ENCODE measurements at regions not wholly inside any gene's neighbourhood (a gene's known extent, or its start where the extent isn't known, plus 50 kb on each side); places are given as distances from the start of the nearest gene placed in this dataset.
"Not testable (repeated sequence)": the region's sequence is repeated elsewhere in the genome, so short reads cannot be mapped to it uniquely, and the experiment has no call there.

DNA sequence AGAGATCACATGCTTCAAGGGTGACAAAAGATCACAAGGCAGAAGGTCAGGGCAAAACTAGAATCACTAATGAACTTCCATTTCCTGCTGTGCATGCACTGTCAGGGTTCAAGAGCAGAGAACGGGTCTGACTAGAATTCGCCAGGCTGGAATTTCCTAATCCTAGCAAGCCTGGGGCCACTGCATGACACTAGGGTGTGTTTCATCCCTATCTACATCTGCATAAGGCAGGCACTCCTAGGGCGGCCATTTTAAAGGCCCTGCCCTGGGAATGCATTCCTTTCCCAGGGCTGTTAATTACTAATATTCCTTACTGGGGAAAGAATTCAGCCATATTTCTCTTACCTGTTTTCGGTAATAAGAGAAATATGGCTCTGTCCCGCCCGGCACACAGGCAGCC is 734.1 kb downstream of the TFAP2A start:
- H3K27me3 ChIP-seq (replicated peaks; ENCODE audit: control insufficient read depth, insufficient read depth, low read length, poor library complexity, severe bottlenecking); H3K4me1 ChIP-seq (ENCODE audit: control insufficient read depth, insufficient read depth, low read length, poor library complexity, severe bottlenecking); H3K27ac ChIP-seq (ENCODE audit: insufficient read depth, low read length, poor library complexity, severe bottlenecking); H3K36me3 ChIP-seq (ENCODE audit: control insufficient read depth, insufficient read depth, low read length); H3K4me3 ChIP-seq (ENCODE audit: insufficient read depth, low read depth, low read length, poor library complexity, severe bottlenecking); DNase-seq; H3K9me3 ChIP-seq (ENCODE audit: control insufficient read depth, low read length): not testable (repeated sequence)

DNA sequence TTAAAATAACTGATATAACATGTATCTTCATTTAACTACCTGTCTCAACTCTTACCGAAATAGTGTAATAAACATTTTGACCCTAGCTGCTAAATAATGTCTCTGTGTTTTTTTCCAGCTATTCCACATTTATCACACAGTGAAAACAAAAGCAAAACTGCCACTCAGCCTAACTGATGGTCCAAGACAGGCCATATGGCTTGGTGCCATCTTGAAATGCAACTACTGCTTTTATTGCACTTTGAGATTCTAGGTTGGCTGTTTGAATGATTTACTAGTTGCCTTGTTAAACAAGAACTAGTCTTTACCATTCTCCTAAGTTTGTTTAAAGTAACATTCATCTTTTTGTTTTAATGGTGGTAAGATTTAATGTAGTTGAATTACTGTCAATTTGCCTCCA is 739.8 kb downstream of the TFAP2A start:
- no peak for DNase-seq
- Histone ChIP-seq H3K27me3 (replicated peaks; ENCODE audit: control insufficient read depth, insufficient read depth, low read length, poor library complexity, severe bottlenecking) (no peaks in the 10 kb centered on the region), H3K9me3 (ENCODE audit: control insufficient read depth, low read length) (no peaks in the 10 kb centered on the region), H3K4me1 (ENCODE audit: control insufficient read depth, insufficient read depth, low read length, poor library complexity, severe bottlenecking) (no peaks in the 10 kb centered on the region), H3K4me3 (ENCODE audit: insufficient read depth, low read depth, low read length, poor library complexity, severe bottlenecking) (no peak overlapping the region), H3K36me3 (ENCODE audit: control insufficient read depth, insufficient read depth, low read length) (no peaks in the 10 kb centered on the region), H3K27ac (ENCODE audit: insufficient read depth, low read length, poor library complexity, severe bottlenecking) (no peak overlapping the region)

- Histone ChIP-seq H3K4me3 (ENCODE audit: insufficient read depth, low read depth, low read length, poor library complexity, severe bottlenecking) (no peak overlapping the region), H3K4me1 (ENCODE audit: control insufficient read depth, insufficient read depth, low read length, poor library complexity, severe bottlenecking) (no peaks in the 10 kb centered on the region), H3K9me3 (ENCODE audit: control insufficient read depth, low read length) (no peaks in the 10 kb centered on the region), H3K36me3 (ENCODE audit: control insufficient read depth, insufficient read depth, low read length) (no peaks in the 10 kb centered on the region), H3K27me3 (replicated peaks; ENCODE audit: control insufficient read depth, insufficient read depth, low read length, poor library complexity, severe bottlenecking) (no peaks in the 10 kb centered on the region), H3K27ac (ENCODE audit: insufficient read depth, low read length, poor library complexity, severe bottlenecking) (no peak overlapping the region)
- no peak for DNase-seq
Measured at GRCh38 chr6:9659848-9660247, 755.0 kb downstream of the TFAP2A start.

GRCh38 chr6:9657994-9658393 is 756.9 kb downstream of the TFAP2A start:
- Histone ChIP-seq H3K4me3 (ENCODE audit: insufficient read depth, low read depth, low read length, poor library complexity, severe bottlenecking) (no peak overlapping the region), H3K4me1 (ENCODE audit: control insufficient read depth, insufficient read depth, low read length, poor library complexity, severe bottlenecking) (no peaks in the 10 kb centered on the region), H3K36me3 (ENCODE audit: control insufficient read depth, insufficient read depth, low read length) (no peaks in the 10 kb centered on the region), H3K27me3 (replicated peaks; ENCODE audit: control insufficient read depth, insufficient read depth, low read length, poor library complexity, severe bottlenecking) (no peaks in the 10 kb centered on the region), H3K27ac (ENCODE audit: insufficient read depth, low read length, poor library complexity, severe bottlenecking) (no peak overlapping the region), H3K9me3 (ENCODE audit: control insufficient read depth, low read length) (no peaks in the 10 kb centered on the region)
- no peak for DNase-seq

- no peak overlapping the region for H3K4me3 ChIP-seq (ENCODE audit: insufficient read depth, low read depth, low read length, poor library complexity, severe bottlenecking)
- DNase-seq: no peak
- H3K27ac ChIP-seq (ENCODE audit: insufficient read depth, low read length, poor library complexity, severe bottlenecking): no peak overlapping the region
- H3K4me1 ChIP-seq (ENCODE audit: control insufficient read depth, insufficient read depth, low read length, poor library complexity, severe bottlenecking): no peaks in the 10 kb centered on the region
- H3K27me3 ChIP-seq (replicated peaks; ENCODE audit: control insufficient read depth, insufficient read depth, low read length, poor library complexity, severe bottlenecking): no peaks in the 10 kb centered on the region
- no peaks in the 10 kb centered on the region for H3K36me3 ChIP-seq (ENCODE audit: control insufficient read depth, insufficient read depth, low read length)
- no peaks in the 10 kb centered on the region for H3K9me3 ChIP-seq (ENCODE audit: control insufficient read depth, low read length)
Measured at GRCh38 chr6:9647599-9647998, 767.3 kb downstream of the TFAP2A start.

GRCh38 chr6:9647071-9647445 is 767.8 kb downstream of the TFAP2A start:
- Histone ChIP-seq H3K36me3 (ENCODE audit: control insufficient read depth, insufficient read depth, low read length) (no peaks in the 10 kb centered on the region), H3K4me3 (ENCODE audit: insufficient read depth, low read depth, low read length, poor library complexity, severe bottlenecking) (no peak overlapping the region), H3K4me1 (ENCODE audit: control insufficient read depth, insufficient read depth, low read length, poor library complexity, severe bottlenecking) (no peaks in the 10 kb centered on the region), H3K27ac (ENCODE audit: insufficient read depth, low read length, poor library complexity, severe bottlenecking) (no peak overlapping the region), H3K9me3 (ENCODE audit: control insufficient read depth, low read length) (no peaks in the 10 kb centered on the region), H3K27me3 (replicated peaks; ENCODE audit: control insufficient read depth, insufficient read depth, low read length, poor library complexity, severe bottlenecking) (no peaks in the 10 kb centered on the region)
- DNase-seq: no peak

- H3K4me3 ChIP-seq (ENCODE audit: insufficient read depth, low read depth, low read length, poor library complexity, severe bottlenecking): no peak overlapping the region
- no peaks in the 10 kb centered on the region for H3K27me3 ChIP-seq (replicated peaks; ENCODE audit: control insufficient read depth, insufficient read depth, low read length, poor library complexity, severe bottlenecking)
- no peaks in the 10 kb centered on the region for H3K4me1 ChIP-seq (ENCODE audit: control insufficient read depth, insufficient read depth, low read length, poor library complexity, severe bottlenecking)
- H3K9me3 ChIP-seq (ENCODE audit: control insufficient read depth, low read length): no peaks in the 10 kb centered on the region
- no peaks in the 10 kb centered on the region for H3K36me3 ChIP-seq (ENCODE audit: control insufficient read depth, insufficient read depth, low read length)
- DNase-seq: no peak
- no peak overlapping the region for H3K27ac ChIP-seq (ENCODE audit: insufficient read depth, low read length, poor library complexity, severe bottlenecking)
Measured at GRCh38 chr6:9646342-9647070, 768.4 kb downstream of the TFAP2A start.

DNA sequence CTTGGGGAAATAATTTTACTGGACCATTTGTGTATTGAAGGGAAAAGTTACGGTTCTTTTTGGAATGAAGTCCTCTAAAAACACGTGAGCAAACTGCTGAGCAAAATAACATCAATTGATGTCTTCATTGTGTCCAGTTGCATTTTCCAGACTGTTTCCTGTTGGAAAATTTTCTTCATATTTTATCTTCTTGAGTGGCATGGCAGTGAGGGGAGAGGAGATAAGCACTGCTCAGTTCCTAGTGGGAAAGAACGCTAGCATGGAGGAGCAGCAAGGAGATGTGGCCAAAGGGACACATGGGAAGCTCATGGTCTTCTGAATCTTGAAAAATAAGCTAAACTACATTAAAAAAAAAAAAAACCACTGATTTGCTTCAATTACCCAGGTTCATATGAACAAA is 776.0 kb downstream of the TFAP2A start:
- Histone ChIP-seq H3K27ac (ENCODE audit: insufficient read depth, low read length, poor library complexity, severe bottlenecking) (no peak overlapping the region), H3K9me3 (ENCODE audit: control insufficient read depth, low read length) (no peaks in the 10 kb centered on the region), H3K4me3 (ENCODE audit: insufficient read depth, low read depth, low read length, poor library complexity, severe bottlenecking) (no peak overlapping the region), H3K27me3 (replicated peaks; ENCODE audit: control insufficient read depth, insufficient read depth, low read length, poor library complexity, severe bottlenecking) (no peaks in the 10 kb centered on the region), H3K36me3 (ENCODE audit: control insufficient read depth, insufficient read depth, low read length) (no peaks in the 10 kb centered on the region), H3K4me1 (ENCODE audit: control insufficient read depth, insufficient read depth, low read length, poor library complexity, severe bottlenecking) (no peaks in the 10 kb centered on the region)
- DNase-seq: no peak

DNA sequence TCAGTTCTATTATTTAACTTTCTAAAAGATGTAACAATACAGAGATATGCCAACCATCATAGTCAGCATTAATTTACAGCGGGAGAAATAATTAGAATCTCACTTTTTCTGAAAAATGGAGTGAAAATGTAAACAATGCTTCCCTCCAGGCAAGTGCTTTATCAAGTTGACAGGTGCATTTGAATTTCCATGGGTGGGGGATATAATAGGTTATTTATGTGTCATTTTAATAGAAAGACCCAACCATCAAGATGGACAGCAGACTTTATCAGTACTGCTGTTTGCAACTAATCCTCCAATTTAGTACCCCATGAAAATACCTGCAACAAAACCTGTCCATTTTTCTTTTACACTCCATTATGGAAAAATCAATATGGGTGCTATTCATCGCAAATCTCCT is 780.1 kb downstream of the TFAP2A start:
- H3K4me1 ChIP-seq (ENCODE audit: control insufficient read depth, insufficient read depth, low read length, poor library complexity, severe bottlenecking): no peaks in the 10 kb centered on the region
- no peak overlapping the region for H3K4me3 ChIP-seq (ENCODE audit: insufficient read depth, low read depth, low read length, poor library complexity, severe bottlenecking)
- no peaks in the 10 kb centered on the region for H3K36me3 ChIP-seq (ENCODE audit: control insufficient read depth, insufficient read depth, low read length)
- no peak overlapping the region for H3K27ac ChIP-seq (ENCODE audit: insufficient read depth, low read length, poor library complexity, severe bottlenecking)
- no peak for DNase-seq
- no peaks in the 10 kb centered on the region for H3K27me3 ChIP-seq (replicated peaks; ENCODE audit: control insufficient read depth, insufficient read depth, low read length, poor library complexity, severe bottlenecking)
- no peaks in the 10 kb centered on the region for H3K9me3 ChIP-seq (ENCODE audit: control insufficient read depth, low read length)

DNA sequence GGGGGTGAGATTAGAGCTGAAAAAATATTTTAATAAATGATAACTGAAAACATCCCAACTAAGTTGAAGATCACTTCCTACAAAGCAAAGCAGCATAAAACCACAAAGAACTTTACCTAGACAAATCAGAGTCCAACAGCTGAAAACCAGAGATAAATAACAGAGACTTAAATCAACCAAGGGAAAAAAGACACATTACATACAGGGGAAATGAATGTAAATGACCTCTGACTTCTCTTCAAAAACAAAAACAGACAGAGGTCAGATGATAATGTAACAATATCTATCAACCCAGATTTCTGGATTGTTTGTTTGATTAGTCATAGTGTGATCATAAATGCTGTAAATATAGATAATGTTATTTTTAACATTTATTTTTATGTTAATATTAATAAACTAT is 782.8 kb downstream of the TFAP2A start:
- no peak for DNase-seq
- no peak overlapping the region for H3K4me3 ChIP-seq (ENCODE audit: insufficient read depth, low read depth, low read length, poor library complexity, severe bottlenecking)
- H3K4me1 ChIP-seq (ENCODE audit: control insufficient read depth, insufficient read depth, low read length, poor library complexity, severe bottlenecking): no peaks in the 10 kb centered on the region
- H3K9me3 ChIP-seq (ENCODE audit: control insufficient read depth, low read length): no peaks in the 10 kb centered on the region
- H3K27me3 ChIP-seq (replicated peaks; ENCODE audit: control insufficient read depth, insufficient read depth, low read length, poor library complexity, severe bottlenecking): no peaks in the 10 kb centered on the region
- no peaks in the 10 kb centered on the region for H3K36me3 ChIP-seq (ENCODE audit: control insufficient read depth, insufficient read depth, low read length)
- H3K27ac ChIP-seq (ENCODE audit: insufficient read depth, low read length, poor library complexity, severe bottlenecking): no peak overlapping the region
